ENCODE measurements at regions not wholly inside any gene's neighbourhood (a gene's known extent, or its start where the extent isn't known, plus 50 kb on each side); places are given as distances from the start of the nearest gene placed in this dataset.

GRCh38 chr5:44885903-44886302, 77.2 kb downstream of the MRPS30 start:
- DNase-seq (ENCODE audit: low spot score) (no peak), ATAC-seq (ENCODE audit: low FRiP score) (no peak)
- no peak for TF ChIP-seq CTCF (IDR thresholded peaks at IDR 0.05)

DNA sequence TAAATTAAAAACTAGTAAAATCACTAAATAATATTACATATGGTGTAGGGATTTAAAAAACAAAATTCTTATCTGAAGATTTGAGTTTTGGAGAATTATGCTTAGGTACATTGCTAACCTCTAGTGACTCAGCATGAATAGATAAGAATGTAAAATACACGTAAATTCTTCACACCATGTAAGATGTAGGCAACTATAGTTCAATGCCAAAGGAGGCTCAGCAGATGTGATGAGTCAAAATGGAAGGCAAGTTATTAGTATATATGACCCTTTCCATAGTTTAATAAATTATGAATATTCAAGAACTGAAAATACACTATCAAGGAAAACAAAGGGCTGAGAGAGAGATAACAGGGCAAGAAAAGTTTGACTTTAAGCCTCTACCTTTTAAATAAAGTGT, 79.0 kb downstream of the MRPS30 start:
- ATAC-seq (ENCODE audit: low FRiP score) (no peak), DNase-seq (ENCODE audit: low spot score) (no peak)
- no peak for TF ChIP-seq CTCF (IDR thresholded peaks at IDR 0.05)

DNA sequence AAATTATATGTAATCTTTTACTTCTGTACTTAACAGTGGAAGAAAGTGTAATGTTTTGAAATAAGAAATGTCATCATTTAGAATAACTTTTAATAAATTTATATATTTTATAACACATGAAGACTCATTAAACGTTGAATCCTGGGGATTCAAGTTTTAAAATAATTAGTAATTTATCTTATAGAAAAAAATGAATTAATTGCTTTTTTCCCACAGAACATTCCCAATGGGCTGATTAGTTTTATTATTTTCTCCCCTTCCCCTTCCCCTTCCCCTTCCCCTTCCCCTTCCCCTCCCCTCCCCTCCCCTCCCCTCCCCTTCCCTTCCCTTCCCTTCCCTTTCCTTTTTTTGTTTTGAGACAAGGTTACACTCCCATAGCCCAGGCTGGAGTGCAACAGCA, 79.7 kb downstream of the MRPS30 start:
- no peak for TF ChIP-seq CTCF (IDR thresholded peaks at IDR 0.05)
- no peak for ATAC-seq (ENCODE audit: low FRiP score)

DNA sequence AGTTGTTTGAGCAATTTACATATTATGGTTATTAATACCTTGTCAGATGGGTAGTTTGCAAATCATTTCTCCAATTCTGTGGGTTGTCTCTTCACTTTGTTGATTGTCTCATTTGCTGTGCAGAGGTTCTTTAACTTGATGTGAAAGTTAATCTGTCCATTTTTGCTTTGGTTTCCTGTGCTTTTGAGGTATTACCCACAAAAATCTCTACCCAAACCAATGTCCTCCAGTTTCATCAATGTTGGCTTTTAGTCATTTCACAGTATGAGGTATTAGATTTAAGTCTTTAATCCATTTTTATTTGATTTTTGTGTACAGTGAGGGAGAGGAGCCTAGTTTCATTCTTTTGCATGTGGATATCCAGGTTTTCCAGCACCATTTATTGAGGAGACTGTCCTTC, 82.4 kb downstream of the MRPS30 start:
- no peak for TF ChIP-seq CTCF (IDR thresholded peaks at IDR 0.05)
- no peak for ATAC-seq (ENCODE audit: low FRiP score)

More for the DNA sequence above, 79.7 kb downstream of the MRPS30 start:
- DNase-seq (ENCODE audit: low spot score), result no peak

GRCh38 chr5:44900273-44900954, 91.7 kb downstream of the MRPS30 start:
- ATAC-seq (ENCODE audit: low FRiP score), result no peak
- DNase-seq (ENCODE audit: low spot score), result no peak
- TF ChIP-seq CTCF (IDR thresholded peaks at IDR 0.05), result no peak

More for the DNA sequence above, 82.4 kb downstream of the MRPS30 start:
- DNase-seq (ENCODE audit: low spot score), result no peak

DNA sequence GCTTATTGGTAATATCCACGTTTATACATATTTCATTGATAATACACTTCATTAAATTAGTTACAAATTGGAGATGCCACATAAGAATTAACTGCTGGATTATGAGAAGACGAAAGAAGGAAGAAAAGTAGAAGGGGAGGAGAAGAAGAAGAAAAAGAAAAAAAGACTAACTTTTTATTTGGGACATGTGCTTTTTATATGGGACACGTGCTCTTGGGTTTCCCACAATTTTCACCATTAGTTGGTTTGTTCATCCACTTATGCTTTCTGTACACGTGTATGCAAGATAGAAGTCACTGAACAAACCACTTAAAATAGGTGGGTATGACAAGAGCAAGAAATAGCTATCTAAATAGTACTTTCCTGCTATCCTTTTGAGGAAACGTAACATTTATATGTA, 98.6 kb downstream of the MRPS30 start:
- no peak for TF ChIP-seq CTCF (IDR thresholded peaks at IDR 0.05)
- DNase-seq (ENCODE audit: low spot score), result no peak
- no peak for ATAC-seq (ENCODE audit: low FRiP score)

GRCh38 chr5:44909004-44909403, 100.3 kb downstream of the MRPS30 start:
- ATAC-seq (ENCODE audit: low FRiP score) (no peak), DNase-seq (ENCODE audit: low spot score) (no peak)
- TF ChIP-seq CTCF (IDR thresholded peaks at IDR 0.05), result no peak
